MG63 (cell line): ENCODE measurements at regions not wholly inside any gene's neighbourhood (a gene's known extent, or its start where the extent isn't known, plus 50 kb on each side); places are given as distances from the start of the nearest gene placed in this dataset.
"Not testable (repeated sequence)": the region's sequence is repeated elsewhere in the genome, so short reads cannot be mapped to it uniquely, and the experiment has no call there.

Source experiments
- DNase-seq: peaks from one replicate; pipeline ENCODE4 v3.0.0-alpha.2; 2020
- H3K27me3 ChIP-seq: fragments of 250-450 bp; sonication (Bioruptor Pico); 2 replicates; pipeline ENCODE4 v1.5.1; 2020; ENCODE audit warnings: mild to moderate bottlenecking, moderate library complexity
- H3K36me3 ChIP-seq: fragments of 250-450 bp; sonication (Bioruptor Pico); 2 replicates; pipeline ENCODE4 v1.5.1; 2020; ENCODE audit warnings: mild to moderate bottlenecking, moderate library complexity
- H3K4me3 ChIP-seq: fragments of 250-450 bp; sonication (Bioruptor Pico); 2 replicates; pipeline ENCODE4 v1.5.1; 2020; ENCODE audit warnings: mild to moderate bottlenecking, moderate library complexity
- H3K9me3 ChIP-seq: fragments of 250-450 bp; sonication (Bioruptor Pico); 2 replicates; pipeline ENCODE4 v1.5.1; 2020; ENCODE audit warnings: mild to moderate bottlenecking, moderate library complexity

GRCh38 chr4:100009490-100009889 is 59.4 kb upstream of the H2AZ1 start:
- no peak overlapping the region for H3K4me3 ChIP-seq
- no peaks in the 10 kb centered on the region for H3K36me3 ChIP-seq
- DNase-seq, result no peak
- no peaks in the 10 kb centered on the region for H3K9me3 ChIP-seq
- H3K27me3 ChIP-seq, result no peaks in the 10 kb centered on the region

GRCh38 chr4:100008048-100008447 is 58.0 kb upstream of the H2AZ1 start:
- Histone ChIP-seq H3K9me3 (no peaks in the 10 kb centered on the region), H3K27me3 (no peaks in the 10 kb centered on the region)
- no peak for DNase-seq

GRCh38 chr4:100006161-100006560 is 56.1 kb upstream of the H2AZ1 start:
- not testable (repeated sequence) for H3K27me3 ChIP-seq, H3K4me3 ChIP-seq, H3K9me3 ChIP-seq, H3K36me3 ChIP-seq, DNase-seq

More at GRCh38 chr4:100008048-100008447, 58.0 kb upstream of the H2AZ1 start:
- Histone ChIP-seq H3K4me3 (no peak overlapping the region), H3K36me3 (no peaks in the 10 kb centered on the region)
